Natural killer cell (primary cell): ENCODE measurements at regions not wholly inside any gene's neighbourhood (a gene's known extent, or its start where the extent isn't known, plus 50 kb on each side); places are given as distances from the start of the nearest gene placed in this dataset.

Experiments used
- ATAC-seq, 3 donors: fragments of 150-1000 bp in 2 of 3; fragments of 200-7000 bp in 1 of 3; cut with Tn5 transposase; 1 replicate in 1 of 3; 2 replicates in 2 of 3; pipeline ENCODE4 v1.10.0; 2021; ENCODE audit warnings: mild to moderate bottlenecking in 2 of 3, moderate library complexity in 2 of 3
- DNase-seq, 2 donors: peaks; one replicate each; pipeline versions ENCODE4 v3.0.0 to v3.0.0-alpha.2; 2013 to 2021; ENCODE audit warnings: mixed read lengths in 1 of 2
- H3K27ac ChIP-seq: one replicate; pipeline ENCODE4 v1.5.1; 2013; ENCODE audit warnings: mild to moderate bottlenecking, low read length
- H3K27me3 ChIP-seq: one replicate; pipeline ENCODE4 v1.6.1; 2013; ENCODE audit warnings: low read length; ENCODE audit not compliant: control insufficient read depth, insufficient read depth
- H3K36me3 ChIP-seq: one replicate; pipeline ENCODE4 v1.6.1; 2013; ENCODE audit warnings: low read length; ENCODE audit not compliant: control insufficient read depth, insufficient read depth
- H3K4me1 ChIP-seq: one replicate; pipeline ENCODE4 v1.6.1; 2013; ENCODE audit warnings: low read length; ENCODE audit not compliant: control insufficient read depth, insufficient read depth
- H3K4me3 ChIP-seq: one replicate; pipeline ENCODE4 v1.5.1; 2013; ENCODE audit warnings: low read length
- H3K9me3 ChIP-seq: one replicate; pipeline ENCODE4 v1.6.1; 2013; ENCODE audit warnings: low read length; ENCODE audit not compliant: control insufficient read depth, insufficient read depth
- H3K27ac Mint-ChIP-seq, 2 donors: one replicate each; pipeline ENCODE4 v1.8.0; 2022; ENCODE audit warnings: mild to moderate bottlenecking in 2 of 2, mixed read lengths in 2 of 2, moderate library complexity in 1 of 2
- H3K27me3 Mint-ChIP-seq, 2 donors: one replicate each; pipeline ENCODE4 v1.8.0; 2022; ENCODE audit warnings: low read depth in 2 of 2, mixed read lengths in 2 of 2
- H3K36me3 Mint-ChIP-seq: one replicate; pipeline ENCODE4 v1.8.0; 2022; ENCODE audit warnings: mixed read lengths
- H3K4me1 Mint-ChIP-seq, 2 donors: one replicate each; pipeline ENCODE4 v1.8.0; 2022; ENCODE audit warnings: mixed read lengths in 2 of 2
- H3K4me3 Mint-ChIP-seq: one replicate; pipeline ENCODE4 v1.8.0; 2022; ENCODE audit warnings: mild to moderate bottlenecking, moderate library complexity, mixed read lengths
- H3K9me3 Mint-ChIP-seq, 2 donors: one replicate each; pipeline ENCODE4 v1.8.0; 2022; ENCODE audit warnings: mixed read lengths in 2 of 2
- WGBS: methylation state at CpG from one replicate; pipeline ENCODE4 v1.1.7; 2013; ENCODE audit warnings: missing lambda C conversion rate; ENCODE audit not compliant: insufficient coverage; 5-methylcytosine and 5-hydroxymethylcytosine counted together
- intact Hi-C: fragments of 100-400 bp; cut with micrococcal nuclease; formaldehyde crosslinking; loops from one replicate; pipeline ENCODE4 v1.14.2; 2022
- TF ChIP-seq, protein P1 (sequence below): fragments of 200-600 bp; IDR thresholded peaks from one replicate; pipeline ENCODE4 v1.8.0; 2022; ENCODE audit warnings: antibody characterized with exemption

DNA sequence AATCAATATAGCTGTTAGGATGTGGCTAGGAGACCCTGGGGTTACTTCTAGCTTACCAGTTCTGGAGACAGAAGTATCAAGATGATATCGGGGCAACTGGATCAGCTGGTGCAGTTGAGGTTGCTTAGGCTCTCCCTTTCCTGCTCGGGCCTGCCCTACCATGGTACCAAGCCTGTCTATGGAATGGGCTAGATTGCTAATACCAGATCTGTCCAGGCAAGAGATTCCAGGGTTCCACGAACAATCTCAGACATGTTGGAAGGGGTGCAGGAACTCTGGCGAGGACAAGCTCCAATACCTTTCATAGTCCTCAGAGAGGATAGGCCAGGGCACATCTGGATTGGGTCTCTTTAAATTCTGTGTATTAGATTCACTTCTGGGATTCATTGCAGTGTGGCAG is 53.8 kb downstream of the ADM start:
- no peaks in the 10 kb centered on the region for H3K9me3 Mint-ChIP-seq
- Histone ChIP-seq H3K4me1 (no peaks in the 10 kb centered on the region), H3K27me3 (peaks cover 2% of the 10 kb centered on the region), H3K4me3 (no peak overlapping the region), H3K27ac (no peak overlapping the region), H3K36me3 (no peaks in the 10 kb centered on the region), H3K9me3 (no peaks in the 10 kb centered on the region)
- H3K27me3 Mint-ChIP-seq: peaks cover 16 to 28% of the 10 kb centered on the region in 2 donors
- ATAC-seq (no peak), DNase-seq (no peak)
- 84% methylated on average over 4 of the region's 4 CpGs for WGBS
- TF ChIP-seq, protein P1, sequence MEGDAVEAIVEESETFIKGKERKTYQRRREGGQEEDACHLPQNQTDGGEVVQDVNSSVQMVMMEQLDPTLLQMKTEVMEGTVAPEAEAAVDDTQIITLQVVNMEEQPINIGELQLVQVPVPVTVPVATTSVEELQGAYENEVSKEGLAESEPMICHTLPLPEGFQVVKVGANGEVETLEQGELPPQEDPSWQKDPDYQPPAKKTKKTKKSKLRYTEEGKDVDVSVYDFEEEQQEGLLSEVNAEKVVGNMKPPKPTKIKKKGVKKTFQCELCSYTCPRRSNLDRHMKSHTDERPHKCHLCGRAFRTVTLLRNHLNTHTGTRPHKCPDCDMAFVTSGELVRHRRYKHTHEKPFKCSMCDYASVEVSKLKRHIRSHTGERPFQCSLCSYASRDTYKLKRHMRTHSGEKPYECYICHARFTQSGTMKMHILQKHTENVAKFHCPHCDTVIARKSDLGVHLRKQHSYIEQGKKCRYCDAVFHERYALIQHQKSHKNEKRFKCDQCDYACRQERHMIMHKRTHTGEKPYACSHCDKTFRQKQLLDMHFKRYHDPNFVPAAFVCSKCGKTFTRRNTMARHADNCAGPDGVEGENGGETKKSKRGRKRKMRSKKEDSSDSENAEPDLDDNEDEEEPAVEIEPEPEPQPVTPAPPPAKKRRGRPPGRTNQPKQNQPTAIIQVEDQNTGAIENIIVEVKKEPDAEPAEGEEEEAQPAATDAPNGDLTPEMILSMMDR: no peak
- intact Hi-C loops: no loop called here
- no peak overlapping the region for H3K27ac Mint-ChIP-seq
- H3K4me3 Mint-ChIP-seq: no peak overlapping the region
- H3K4me1 Mint-ChIP-seq: no peaks in the 10 kb centered on the region
- no peaks in the 10 kb centered on the region for H3K36me3 Mint-ChIP-seq

DNA sequence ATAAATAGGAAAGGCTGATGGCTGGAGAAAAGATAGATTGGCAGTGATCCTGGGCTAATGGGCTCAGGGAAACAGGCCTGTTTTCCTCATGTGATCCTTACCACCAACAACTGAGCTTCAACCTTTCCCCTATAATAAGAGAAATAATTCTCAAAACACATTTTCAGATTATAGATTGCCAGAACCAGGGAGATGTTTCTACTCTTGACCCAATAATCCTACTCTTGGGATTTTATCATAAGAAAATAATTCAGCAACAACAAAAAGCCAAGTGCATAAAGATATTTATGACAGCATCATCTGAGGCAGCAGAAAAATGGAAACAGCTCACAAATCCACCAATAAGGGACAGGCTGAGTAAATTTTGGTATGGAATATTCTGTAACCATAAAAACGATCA is 54.3 kb downstream of the ADM start:
- ATAC-seq (no peak), DNase-seq (no peak)
- no peaks in the 10 kb centered on the region for H3K36me3 ChIP-seq
- H3K4me3 ChIP-seq: no peak overlapping the region
- Mint-ChIP-seq H3K27me3 (peaks cover 16 to 24% of the 10 kb centered on the region in 2 donors), H3K4me1 (no peaks in the 10 kb centered on the region), H3K27ac (no peak overlapping the region), H3K4me3 (no peak overlapping the region), H3K36me3 (no peaks in the 10 kb centered on the region), H3K9me3 (no peaks in the 10 kb centered on the region)
- H3K27me3 ChIP-seq: peaks cover 2% of the 10 kb centered on the region
- H3K27ac ChIP-seq: no peak overlapping the region
- no peaks in the 10 kb centered on the region for H3K9me3 ChIP-seq
- TF ChIP-seq, protein P1: no peak
- no peaks in the 10 kb centered on the region for H3K4me1 ChIP-seq
- WGBS: no CpG with 5 or more reads among the region's 1 CpG
- intact Hi-C loops: no loop called here

DNA sequence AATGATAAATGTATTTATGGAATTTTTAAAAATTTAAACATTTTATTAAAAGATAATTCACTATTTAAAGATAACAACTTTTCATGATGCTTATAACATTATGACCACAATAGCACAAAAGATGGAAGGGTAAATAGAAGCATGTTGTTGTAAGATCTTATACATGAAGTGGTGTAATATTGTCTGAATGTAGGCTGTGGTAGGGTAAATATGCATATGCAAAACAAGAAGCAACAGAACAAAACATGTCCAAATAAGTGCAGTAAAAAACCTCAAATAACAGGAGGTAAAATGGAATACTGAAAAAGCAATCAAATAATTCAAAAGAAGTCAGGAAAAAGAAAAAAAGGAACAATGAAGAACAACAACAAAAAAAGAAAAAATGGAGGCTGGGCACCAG is 56.0 kb downstream of the ADM start:
- Histone ChIP-seq H3K4me1 (no peaks in the 10 kb centered on the region), H3K36me3 (no peaks in the 10 kb centered on the region), H3K27ac (no peak overlapping the region), H3K27me3 (peaks cover 2% of the 10 kb centered on the region), H3K4me3 (no peak overlapping the region), H3K9me3 (no peaks in the 10 kb centered on the region)
- Mint-ChIP-seq H3K27ac (no peak overlapping the region), H3K27me3 (peaks cover 16 to 19% of the 10 kb centered on the region in 2 donors), H3K9me3 (no peaks in the 10 kb centered on the region), H3K4me3 (no peak overlapping the region), H3K4me1 (no peaks in the 10 kb centered on the region), H3K36me3 (no peaks in the 10 kb centered on the region)
- ATAC-seq (no peak), DNase-seq (no peak)
- intact Hi-C loops: no loop called here
- TF ChIP-seq, protein P1: no peak

DNA sequence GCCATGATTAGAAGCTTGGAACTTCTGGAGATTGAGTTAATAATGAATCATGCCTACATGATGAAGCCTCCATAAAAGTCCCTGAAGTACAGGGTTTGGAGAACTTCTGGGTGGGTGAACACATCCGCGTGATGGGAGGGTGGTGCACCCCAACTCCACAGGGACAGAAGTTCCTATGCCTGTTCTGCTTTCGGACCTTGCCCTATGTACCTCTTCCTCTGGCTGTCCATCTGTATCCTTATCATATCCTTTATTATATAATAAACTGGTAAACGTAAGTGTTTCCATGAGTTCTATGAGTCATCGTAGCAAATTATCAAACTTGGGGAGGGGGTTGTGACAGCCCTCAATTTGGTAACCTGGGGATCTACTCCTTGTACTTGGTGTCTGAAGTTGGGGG is 60.2 kb downstream of the ADM start:
- H3K27ac Mint-ChIP-seq: no peak overlapping the region
- no peak for DNase-seq
- no peak overlapping the region for H3K4me3 Mint-ChIP-seq
- ATAC-seq: no peak
- peaks cover 5% of the 10 kb centered on the region in 2 donors for H3K4me1 Mint-ChIP-seq
- H3K4me3 ChIP-seq: no peak overlapping the region
- no peaks in the 10 kb centered on the region for H3K9me3 ChIP-seq
- H3K27ac ChIP-seq: no peak overlapping the region
- 92% methylated on average over 4 of the region's 5 CpGs for WGBS
- TF ChIP-seq, protein P1: no peak
- H3K4me1 ChIP-seq: peaks cover 8% of the 10 kb centered on the region
- no peaks in the 10 kb centered on the region for H3K27me3 ChIP-seq
- H3K36me3 ChIP-seq: no peaks in the 10 kb centered on the region
- intact Hi-C loops: no loop called here
- H3K9me3 Mint-ChIP-seq: no peaks in the 10 kb centered on the region
- H3K27me3 Mint-ChIP-seq: peaks cover 18 to 29% of the 10 kb centered on the region in 2 donors
- no peaks in the 10 kb centered on the region for H3K36me3 Mint-ChIP-seq
